GM06990 (cell line): ENCODE measurements at regions not wholly inside any gene's neighbourhood (a gene's known extent, or its start where the extent isn't known, plus 50 kb on each side); places are given as distances from the start of the nearest gene placed in this dataset.

Experiments used
- DNase-seq: peaks from one replicate; pipeline ENCODE4 v3.0.0-alpha.2; 2011; ENCODE audit not compliant: insufficient read length; ENCODE audit errors: extremely low read depth
- H3K27me3 ChIP-seq: replicated peaks from 2 replicates; pipeline ENCODE4 v1.6.0; 2011; ENCODE audit warnings: low read length; ENCODE audit not compliant: control insufficient read depth, insufficient read depth
- H3K36me3 ChIP-seq: 2 replicates; pipeline ENCODE4 v1.5.1; 2011; ENCODE audit warnings: low read length; ENCODE audit not compliant: control insufficient read depth, insufficient read depth
- H3K4me3 ChIP-seq: replicated peaks from 2 replicates; pipeline ENCODE4 v1.5.1; 2011; ENCODE audit warnings: low read depth, mild to moderate bottlenecking, control low read depth, low read length
- TF ChIP-seq, protein P1 (sequence below): IDR thresholded peaks from 2 replicates; pipeline ENCODE4 v1.5.1; 2011; ENCODE audit warnings: low read length, control low read depth, mild to moderate bottlenecking, inconsistent platforms; ENCODE audit not compliant: insufficient read depth, poor library complexity, severe bottlenecking

DNA sequence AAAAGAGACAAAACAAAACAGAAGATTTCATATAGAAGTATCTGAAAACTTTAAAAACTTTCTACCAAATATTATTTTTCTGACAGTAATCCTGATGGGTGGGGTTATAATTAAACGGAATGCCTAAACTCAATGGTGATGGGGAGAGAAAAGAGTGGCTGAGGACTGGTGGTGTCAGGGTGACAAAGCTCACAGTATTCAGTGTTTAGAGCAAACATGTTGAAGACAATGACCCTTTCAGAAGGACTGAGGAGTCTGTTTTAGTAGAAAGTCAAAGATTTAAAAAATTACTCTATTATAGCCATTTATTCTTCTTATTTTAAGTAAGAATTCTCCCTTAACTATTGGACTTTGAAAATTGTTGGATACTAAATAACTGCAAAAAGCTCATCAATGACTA, 1144.0 kb downstream of the TAF11L14 start:
- TF ChIP-seq, protein P1, sequence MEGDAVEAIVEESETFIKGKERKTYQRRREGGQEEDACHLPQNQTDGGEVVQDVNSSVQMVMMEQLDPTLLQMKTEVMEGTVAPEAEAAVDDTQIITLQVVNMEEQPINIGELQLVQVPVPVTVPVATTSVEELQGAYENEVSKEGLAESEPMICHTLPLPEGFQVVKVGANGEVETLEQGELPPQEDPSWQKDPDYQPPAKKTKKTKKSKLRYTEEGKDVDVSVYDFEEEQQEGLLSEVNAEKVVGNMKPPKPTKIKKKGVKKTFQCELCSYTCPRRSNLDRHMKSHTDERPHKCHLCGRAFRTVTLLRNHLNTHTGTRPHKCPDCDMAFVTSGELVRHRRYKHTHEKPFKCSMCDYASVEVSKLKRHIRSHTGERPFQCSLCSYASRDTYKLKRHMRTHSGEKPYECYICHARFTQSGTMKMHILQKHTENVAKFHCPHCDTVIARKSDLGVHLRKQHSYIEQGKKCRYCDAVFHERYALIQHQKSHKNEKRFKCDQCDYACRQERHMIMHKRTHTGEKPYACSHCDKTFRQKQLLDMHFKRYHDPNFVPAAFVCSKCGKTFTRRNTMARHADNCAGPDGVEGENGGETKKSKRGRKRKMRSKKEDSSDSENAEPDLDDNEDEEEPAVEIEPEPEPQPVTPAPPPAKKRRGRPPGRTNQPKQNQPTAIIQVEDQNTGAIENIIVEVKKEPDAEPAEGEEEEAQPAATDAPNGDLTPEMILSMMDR = no peak
- Histone ChIP-seq H3K4me3 (no peak overlapping the region), H3K36me3 (no peaks in the 10 kb centered on the region), H3K27me3 (no peaks in the 10 kb centered on the region)
- no peak for DNase-seq

DNA sequence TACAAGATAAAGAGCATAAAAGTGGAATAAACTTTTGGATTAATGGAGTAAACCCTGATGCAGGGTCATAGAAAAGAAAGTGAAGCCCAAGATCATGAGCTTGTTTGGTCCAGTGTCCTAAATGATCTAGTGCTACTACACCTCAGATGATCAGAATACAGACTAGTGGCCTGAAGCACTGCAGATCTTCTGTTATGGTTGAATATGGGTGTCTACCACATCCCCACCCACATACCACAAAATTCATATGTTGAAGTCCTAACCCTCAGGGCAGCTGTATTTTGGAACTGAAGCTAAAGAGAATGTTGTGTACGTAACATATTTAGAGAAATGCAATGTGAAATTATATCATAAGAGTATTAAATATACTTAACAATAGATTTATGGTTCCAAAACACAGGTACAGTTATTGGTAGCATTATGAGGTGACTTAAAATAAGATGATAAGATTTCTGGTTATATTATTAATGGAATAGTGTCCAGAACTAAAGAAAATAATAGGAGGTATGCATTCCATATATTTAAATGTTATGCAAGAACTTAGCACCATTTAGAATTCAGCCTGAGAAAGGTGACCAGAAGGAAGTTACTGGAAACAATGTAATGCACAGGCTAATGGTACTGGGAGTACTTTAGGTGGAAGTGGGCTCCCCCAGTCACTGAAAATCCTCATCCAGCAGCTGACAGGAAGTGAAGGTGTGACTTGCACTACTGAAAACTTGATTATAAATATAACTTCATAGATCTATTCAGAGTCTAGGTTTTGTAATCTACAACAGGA, 1155.1 kb downstream of the TAF11L14 start:
- no peak for DNase-seq
- H3K27me3 ChIP-seq = no peaks in the 10 kb centered on the region
- H3K4me3 ChIP-seq = no peak overlapping the region
- TF ChIP-seq, protein P1 = no peak
- H3K36me3 ChIP-seq = no peaks in the 10 kb centered on the region

DNA sequence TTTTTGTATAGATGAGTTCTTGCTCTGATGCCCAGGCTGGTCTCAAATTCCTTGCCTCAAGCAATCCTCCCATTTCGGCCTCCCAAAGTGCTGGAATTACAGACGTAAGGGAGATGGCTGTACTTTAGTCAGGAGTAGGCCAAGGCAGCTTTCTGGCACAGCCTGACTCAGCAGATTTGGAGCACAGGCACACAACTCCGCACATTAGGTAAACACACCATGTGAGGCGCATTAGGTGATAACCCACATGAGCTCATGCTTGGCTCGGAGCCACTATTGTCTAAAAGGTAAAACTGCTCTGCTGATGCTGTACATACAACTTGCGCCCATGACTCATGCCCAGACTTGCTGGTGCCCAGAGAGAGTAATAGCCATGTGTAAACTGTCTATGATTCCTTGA, 1157.9 kb downstream of the TAF11L14 start:
- TF ChIP-seq, protein P1 = no peak
- no peak for DNase-seq
- Histone ChIP-seq H3K27me3 (no peaks in the 10 kb centered on the region), H3K36me3 (no peaks in the 10 kb centered on the region), H3K4me3 (no peak overlapping the region)

DNA sequence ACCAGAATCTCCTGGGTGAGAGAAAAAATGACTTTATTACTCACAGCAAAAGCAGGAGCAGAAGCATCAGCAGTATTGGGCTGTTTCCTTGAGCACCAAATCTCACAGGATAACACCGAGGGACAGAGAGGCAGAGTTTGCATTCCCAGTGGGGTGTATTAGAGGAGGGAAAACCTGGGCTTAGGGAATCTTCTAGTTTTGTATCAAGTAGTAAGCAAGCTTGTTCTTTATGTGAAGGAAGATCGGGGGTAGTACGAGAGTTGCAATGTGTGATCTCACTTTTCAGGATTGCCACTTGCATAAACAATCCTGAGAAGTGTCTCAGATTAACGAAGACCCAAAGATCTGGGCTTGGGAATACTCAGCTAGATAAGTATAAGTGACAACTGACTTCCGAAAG, 1163.0 kb downstream of the TAF11L14 start:
- H3K4me3 ChIP-seq = no peak overlapping the region
- DNase-seq = no peak
- H3K36me3 ChIP-seq = no peaks in the 10 kb centered on the region
- H3K27me3 ChIP-seq = no peaks in the 10 kb centered on the region
- TF ChIP-seq, protein P1 = no peak

DNA sequence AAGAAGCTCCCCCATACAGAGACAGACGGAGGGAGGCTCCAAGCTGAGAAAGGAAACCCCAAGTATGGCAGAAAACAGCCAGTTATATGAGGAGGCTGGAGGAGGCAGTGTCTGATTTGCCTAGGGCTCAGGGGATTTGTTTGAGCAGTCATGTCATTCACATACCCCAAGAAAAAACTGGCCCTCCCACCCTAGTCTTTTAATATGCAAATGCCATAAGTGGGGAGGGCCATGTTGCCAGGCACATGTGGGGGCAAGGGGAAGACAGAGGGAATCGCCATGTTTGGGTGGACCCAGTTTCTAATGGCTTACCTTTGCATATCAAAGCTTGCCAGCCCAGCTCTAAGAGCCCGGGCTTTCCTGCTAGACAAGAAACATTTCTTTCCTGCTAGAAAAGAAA, 1163.8 kb downstream of the TAF11L14 start:
- TF ChIP-seq, protein P1 = no peak
- H3K36me3 ChIP-seq = no peaks in the 10 kb centered on the region
- H3K27me3 ChIP-seq = no peaks in the 10 kb centered on the region
- DNase-seq = no peak
- H3K4me3 ChIP-seq = no peak overlapping the region
